ENCODE measurements at regions not wholly inside any gene's neighbourhood (a gene's known extent, or its start where the extent isn't known, plus 50 kb on each side); places are given as distances from the start of the nearest gene placed in this dataset.

GRCh38 chr11:70747285-70747684 lies 349.0 kb downstream of the CTTN start:
- DNase-seq (ENCODE audit: low read depth) = no peak
- H3K4me3 ChIP-seq (ENCODE audit: low read length) = no peak overlapping the region
- no peak for TF ChIP-seq CTCF (conservative IDR thresholded peaks at IDR 0.05; ENCODE audit: low read length)

- no peak for TF ChIP-seq CTCF (conservative IDR thresholded peaks at IDR 0.05; ENCODE audit: low read length)
- H3K4me3 ChIP-seq (ENCODE audit: low read length) = no peak overlapping the region
- no peak for DNase-seq (ENCODE audit: low read depth)
Observed at GRCh38 chr11:70747921-70748320, 349.6 kb downstream of the CTTN start.

- DNase-seq (ENCODE audit: low read depth) = no peak
- H3K4me3 ChIP-seq (ENCODE audit: low read length) = no peak overlapping the region
- no peak for TF ChIP-seq CTCF (conservative IDR thresholded peaks at IDR 0.05; ENCODE audit: low read length)
Observed at GRCh38 chr11:70751142-70751734, 352.9 kb downstream of the CTTN start.

- TF ChIP-seq CTCF (conservative IDR thresholded peaks at IDR 0.05; ENCODE audit: low read length) = peak; percentile 88
- peak; percentile 58 for DNase-seq (ENCODE audit: low read depth)
- H3K4me3 ChIP-seq (ENCODE audit: low read length) = no peak overlapping the region
Observed at GRCh38 chr11:70755410-70756158, 357.3 kb downstream of the CTTN start.

GRCh38 chr11:70756341-70756740 lies 358.0 kb downstream of the CTTN start:
- no peak overlapping the region for H3K4me3 ChIP-seq (ENCODE audit: low read length)
- TF ChIP-seq CTCF (conservative IDR thresholded peaks at IDR 0.05; ENCODE audit: low read length) = no peak
- no peak for DNase-seq (ENCODE audit: low read depth)

- no peak for TF ChIP-seq CTCF (conservative IDR thresholded peaks at IDR 0.05; ENCODE audit: low read length)
- DNase-seq (ENCODE audit: low read depth) = no peak
- H3K4me3 ChIP-seq (ENCODE audit: low read length) = no peak overlapping the region
Observed at GRCh38 chr11:70756756-70757155, 358.4 kb downstream of the CTTN start.

- TF ChIP-seq CTCF (conservative IDR thresholded peaks at IDR 0.05; ENCODE audit: low read length) = no peak
- H3K4me3 ChIP-seq (ENCODE audit: low read length) = no peak overlapping the region
- DNase-seq (ENCODE audit: low read depth) = no peak
Observed at GRCh38 chr11:70757241-70757640, 358.9 kb downstream of the CTTN start.
